ENCODE measurements at regions not wholly inside any gene's neighbourhood (a gene's known extent, or its start where the extent isn't known, plus 50 kb on each side); places are given as distances from the start of the nearest gene placed in this dataset.
A peak's percentile ranks its signal among the peaks of the same experiment; 100 is the strongest.

- H3K36me3 ChIP-seq (ENCODE audit: control insufficient read depth, insufficient read depth, low read length) = no peaks in the 10 kb centered on the region
- CTCF ChIA-PET (ENCODE audit: low intra/inter-chr PET ratio) = no interaction called here
- no peak overlapping the region for H3K4me2 ChIP-seq (ENCODE audit: insufficient read depth, low read length)
- H3K9me1 ChIP-seq (ENCODE audit: control insufficient read depth, insufficient read depth, low read length) = no peaks in the 10 kb centered on the region
- 49% methylated on average over 12 of the region's 14 CpGs for whole genome bisulfite sequencing (ENCODE audit: insufficient coverage, low coverage, missing lambda C conversion rate)
- ATAC-seq (no peak), FAIRE-seq (no peak), DNase-seq (ENCODE audit: extremely low read depth in 1 of 4, low spot score in 3 of 4) (no peak)
- no peaks in the 10 kb centered on the region for H3K9me3 ChIP-seq (replicated peaks; ENCODE audit: control insufficient read depth, insufficient read depth, low read depth, low read length)
- no peak overlapping the region for H3K27ac ChIP-seq (ENCODE audit: extremely low read depth, low read depth, low read length)
- intact Hi-C loops (cut with micrococcal nuclease) = no loop called here
- no peak overlapping the region for H3K4me3 ChIP-seq
- peak overlapping the region in 1 of 2 experiments; percentile 54; a peak in 1 of 4 replicates for H3K9ac ChIP-seq (ENCODE audit: insufficient read depth in 1 of 2, low read depth in 2 of 2, low read length in 2 of 2)
- peaks cover 8 to 47% of the 10 kb centered on the region in 2 experiments; a peak in 4 of 5 replicates for H3K4me1 ChIP-seq (replicated peaks in 1 of 2; ENCODE audit: control insufficient read depth in 2 of 2, insufficient read depth in 2 of 2, low read length in 2 of 2)
- peaks cover 0 to 12% of the 10 kb centered on the region in 2 experiments; a peak in 2 of 5 replicates for H3K27me3 ChIP-seq (ENCODE audit: control insufficient read depth in 2 of 2, insufficient read depth in 2 of 2, low read length in 2 of 2)
- H2AFZ ChIP-seq (ENCODE audit: low read depth, low read length) = 0 out of 2 replicates have a peak overlapping the region, but pooled peaks have one; percentile 35
- H4K20me1 ChIP-seq (replicated peaks; ENCODE audit: control insufficient read depth, insufficient read depth, low read length) = no peaks in the 10 kb centered on the region
- POLR2A ChIA-PET = no interaction called here
- H3K79me2 ChIP-seq (ENCODE audit: control insufficient read depth, insufficient read depth, low read length) = peaks cover 18% of the 10 kb centered on the region
- no TSS peak for BruUV-seq (replicated peaks)
- in situ Hi-C loops (cut with MboI) = no loop called here
- TF ChIP-seq DEAF1 (CRISPR knock-in tag; IDR thresholded peaks at IDR 0.05) (no peak), GMEB1 (CRISPR knock-in tag; IDR thresholded peaks at IDR 0.05) (no peak), SNRNP70 (optimal IDR thresholded peaks at IDR 0.05; ENCODE audit: low read depth, low read length) (no peak), KLF16 (IDR thresholded peaks at IDR 0.05) (no peak), TAF15 (IDR thresholded peaks at IDR 0.05; ENCODE audit: low read depth, low read length) (no peak), CCNT2 (IDR thresholded peaks at IDR 0.05; ENCODE audit: borderline replicate concordance, extremely low read depth, insufficient read length, low read depth, low read length) (no peak), ZNF696 (CRISPR knock-in tag; conservative IDR thresholded peaks at IDR 0.05) (no peak), KHSRP (IDR thresholded peaks at IDR 0.05) (no peak), GABPB1 (CRISPR knock-in tag; IDR thresholded peaks at IDR 0.05) (no peak), BCL6 (CRISPR knock-in tag; IDR thresholded peaks at IDR 0.05) (no peak), YY1 (IDR thresholded peaks at IDR 0.05; ENCODE audit: borderline replicate concordance in 1 of 3, control insufficient read depth in 1 of 3, extremely low read depth in 1 of 3, insufficient read depth in 3 of 3, insufficient read length in 1 of 3, insufficient replicate concordance in 2 of 3, low read depth in 1 of 3, low read length in 2 of 3) (no peak), ZNF239 (CRISPR knock-in tag; IDR thresholded peaks at IDR 0.05) (no peak), SRSF1 (IDR thresholded peaks at IDR 0.05; ENCODE audit: low read depth, low read length) (no peak), TFE3 (CRISPR knock-in tag; IDR thresholded peaks at IDR 0.05) (no peak), USF2 (CRISPR knock-in tag; IDR thresholded peaks at IDR 0.05) (no peak), HBP1 (CRISPR knock-in tag; IDR thresholded peaks at IDR 0.05) (no peak)
Observed at GRCh38 chr17:77316191-77316641, 175.4 kb downstream of the SEC14L1 start.
